Astrocyte (in vitro differentiated cells and primary cell): ENCODE measurements at regions not wholly inside any gene's neighbourhood (a gene's known extent, or its start where the extent isn't known, plus 50 kb on each side); places are given as distances from the start of the nearest gene placed in this dataset.

Experiments
- CTCF ChIP-seq: IDR thresholded peaks from 2 replicates; pipeline ENCODE4 v1.5.1; 2011; ENCODE audit warnings: low read depth, mild to moderate bottlenecking, inconsistent platforms, low read length, moderate library complexity; ENCODE audit not compliant: insufficient read depth
- EZH2 ChIP-seq: IDR thresholded peaks from 2 replicates; pipeline ENCODE4 v1.6.1; 2012; ENCODE audit warnings: mild to moderate bottlenecking, low read length, inconsistent platforms; ENCODE audit not compliant: insufficient read depth

GRCh38 chr4:83866834-83867621 is 331.1 kb downstream of the GPAT3 start:
- TF ChIP-seq CTCF (no peak), EZH2 (no peak)
